ENCODE measurements at regions not wholly inside any gene's neighbourhood (a gene's known extent, or its start where the extent isn't known, plus 50 kb on each side); places are given as distances from the start of the nearest gene placed in this dataset.

- TF ChIP-seq CTCF (conservative IDR thresholded peaks at IDR 0.05; ENCODE audit: low read depth, low read length), result no peak
- TF ChIP-seq BHLHE40 (IDR thresholded peaks at IDR 0.05; ENCODE audit: low read depth, low read length), result no peak
- TF ChIP-seq ELK1 (IDR thresholded peaks at IDR 0.05; ENCODE audit: borderline replicate concordance, low read depth, low read length), result no peak
- TF ChIP-seq POLR2A (IDR thresholded peaks at IDR 0.05; ENCODE audit: low read depth, low read length), result no peak
- TF ChIP-seq MXI1 (IDR thresholded peaks at IDR 0.05; ENCODE audit: borderline replicate concordance, low read depth, low read length), result no peak
- TF ChIP-seq SMC3 (IDR thresholded peaks at IDR 0.05; ENCODE audit: low read depth, low read length), result no peak
- no peak for TF ChIP-seq RFX5 (IDR thresholded peaks at IDR 0.05; ENCODE audit: low read depth, low read length)
- TF ChIP-seq NFE2L2 (IDR thresholded peaks at IDR 0.05; ENCODE audit: low read depth, low read length), result no peak
- TF ChIP-seq CEBPB (IDR thresholded peaks at IDR 0.05; ENCODE audit: low read depth, low read length), result no peak
- no peak for TF ChIP-seq RAD21 (IDR thresholded peaks at IDR 0.05; ENCODE audit: low read length)
- no peak for TF ChIP-seq MAFK (IDR thresholded peaks at IDR 0.05; ENCODE audit: low read depth, low read length)
- TF ChIP-seq USF2 (IDR thresholded peaks at IDR 0.05; ENCODE audit: low read depth, low read length), result no peak
- TF ChIP-seq FOS (IDR thresholded peaks at IDR 0.05; ENCODE audit: low read depth, low read length), result no peak
- no peak for TF ChIP-seq CHD1 (IDR thresholded peaks at IDR 0.05; ENCODE audit: low read depth, low read length)
Measured at GRCh38 chr6:168147205-168147738, 68.3 kb upstream of the FRMD1 start.

Measured in IMR-90 (cell line).